ENCODE measurements at regions not wholly inside any gene's neighbourhood (a gene's known extent, or its start where the extent isn't known, plus 50 kb on each side); places are given as distances from the start of the nearest gene placed in this dataset.

DNA sequence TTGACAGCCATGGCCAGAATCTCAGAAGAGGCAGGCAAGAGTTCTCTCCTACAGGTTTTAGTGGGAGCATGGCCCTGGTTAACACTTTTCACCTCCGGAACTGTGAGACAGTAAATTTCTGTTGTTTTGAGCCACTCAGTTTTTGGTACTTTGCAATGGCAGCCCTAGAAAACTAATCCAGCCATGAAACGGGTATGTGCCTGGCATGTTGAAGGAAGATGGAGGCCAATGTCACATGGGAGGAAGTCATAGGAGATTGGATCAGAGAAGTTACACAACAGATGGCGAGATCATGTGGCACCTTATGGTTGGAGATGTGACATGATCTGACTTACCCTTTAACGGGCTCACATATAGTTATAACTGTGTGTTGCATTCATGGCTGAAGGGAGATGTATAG is 63.2 kb upstream of the EED start:
- H3K4me1 ChIP-seq, result peaks cover 17% of the 10 kb centered on the region
- 77 to 96% (median 81%) methylated on average over 4 of the region's 4 CpGs for WGBS, 3 donors

DNA sequence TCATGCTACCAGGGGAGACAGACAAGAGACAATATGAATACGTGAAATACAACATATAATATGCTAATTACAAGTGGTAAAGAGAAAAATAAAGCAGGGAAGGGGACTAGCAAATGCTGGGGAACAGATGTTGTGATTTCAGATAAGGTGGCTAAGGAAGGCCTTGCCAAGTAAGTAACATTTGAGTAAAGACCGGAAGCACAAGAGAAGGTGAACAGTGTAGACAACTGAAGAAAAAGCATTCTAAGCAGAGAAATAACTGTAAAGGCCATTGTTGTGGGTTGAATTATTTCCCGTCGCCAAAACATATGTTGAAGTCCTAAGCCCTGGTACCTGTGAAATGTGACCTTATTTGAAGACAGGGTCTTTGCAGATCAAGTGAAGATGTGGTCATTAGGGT is 63.7 kb upstream of the EED start:
- ATAC-seq (no peak), DNase-seq (no peak)
- Histone ChIP-seq H3K9me3 (no peaks in the 10 kb centered on the region), H3K27ac (no peak overlapping the region), H3K27me3 (ENCODE audit: insufficient read depth in 3 of 3, low read length in 2 of 3) (no peaks in the 10 kb centered on the region), H3K36me3 (ENCODE audit: insufficient read depth in 1 of 2, low read depth in 1 of 2) (no peaks in the 10 kb centered on the region), H3K4me3 (no peak overlapping the region), H3K4me1 (peaks cover 20% of the 10 kb centered on the region)
- intact Hi-C loops (cut with DNase I), result no loop called here
- WGBS, 3 donors, result 91 to 95% (median 93%) methylated on average over 4 of the region's 4 CpGs
- TF ChIP-seq, protein P1, sequence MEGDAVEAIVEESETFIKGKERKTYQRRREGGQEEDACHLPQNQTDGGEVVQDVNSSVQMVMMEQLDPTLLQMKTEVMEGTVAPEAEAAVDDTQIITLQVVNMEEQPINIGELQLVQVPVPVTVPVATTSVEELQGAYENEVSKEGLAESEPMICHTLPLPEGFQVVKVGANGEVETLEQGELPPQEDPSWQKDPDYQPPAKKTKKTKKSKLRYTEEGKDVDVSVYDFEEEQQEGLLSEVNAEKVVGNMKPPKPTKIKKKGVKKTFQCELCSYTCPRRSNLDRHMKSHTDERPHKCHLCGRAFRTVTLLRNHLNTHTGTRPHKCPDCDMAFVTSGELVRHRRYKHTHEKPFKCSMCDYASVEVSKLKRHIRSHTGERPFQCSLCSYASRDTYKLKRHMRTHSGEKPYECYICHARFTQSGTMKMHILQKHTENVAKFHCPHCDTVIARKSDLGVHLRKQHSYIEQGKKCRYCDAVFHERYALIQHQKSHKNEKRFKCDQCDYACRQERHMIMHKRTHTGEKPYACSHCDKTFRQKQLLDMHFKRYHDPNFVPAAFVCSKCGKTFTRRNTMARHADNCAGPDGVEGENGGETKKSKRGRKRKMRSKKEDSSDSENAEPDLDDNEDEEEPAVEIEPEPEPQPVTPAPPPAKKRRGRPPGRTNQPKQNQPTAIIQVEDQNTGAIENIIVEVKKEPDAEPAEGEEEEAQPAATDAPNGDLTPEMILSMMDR (IDR thresholded peaks at IDR 0.05), result no peak

More for the DNA sequence above, 63.2 kb upstream of the EED start:
- TF ChIP-seq, protein P1 (IDR thresholded peaks at IDR 0.05), result no peak
- Histone ChIP-seq H3K27me3 (ENCODE audit: insufficient read depth in 3 of 3, low read length in 2 of 3) (no peaks in the 10 kb centered on the region), H3K4me3 (no peak overlapping the region), H3K27ac (no peak overlapping the region), H3K36me3 (ENCODE audit: insufficient read depth in 1 of 2, low read depth in 1 of 2) (no peaks in the 10 kb centered on the region), H3K9me3 (no peaks in the 10 kb centered on the region)
- no peak for DNase-seq
- ATAC-seq, result no peak
- intact Hi-C loops (cut with DNase I), result no loop called here

DNA sequence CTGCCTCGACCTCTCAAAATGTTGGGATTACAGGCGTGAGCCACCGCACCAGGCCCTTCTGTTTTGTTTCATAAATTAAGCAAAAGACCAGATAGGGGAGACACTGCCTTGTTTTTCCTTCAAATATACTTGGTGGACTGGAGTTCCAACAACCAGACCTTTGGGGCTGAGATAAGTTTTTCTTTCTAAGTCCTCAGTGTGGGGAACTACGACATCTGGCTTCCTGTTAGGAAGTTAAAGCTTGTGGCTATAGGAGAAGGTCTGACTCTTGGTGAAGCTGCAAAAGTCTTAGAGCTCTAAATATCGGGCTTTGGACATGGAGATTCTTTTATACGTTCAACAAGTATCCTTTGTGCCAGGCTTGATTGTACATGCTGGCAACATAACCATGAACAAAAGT is 64.1 kb upstream of the EED start:
- H3K4me1 ChIP-seq, result peaks cover 18% of the 10 kb centered on the region

DNA sequence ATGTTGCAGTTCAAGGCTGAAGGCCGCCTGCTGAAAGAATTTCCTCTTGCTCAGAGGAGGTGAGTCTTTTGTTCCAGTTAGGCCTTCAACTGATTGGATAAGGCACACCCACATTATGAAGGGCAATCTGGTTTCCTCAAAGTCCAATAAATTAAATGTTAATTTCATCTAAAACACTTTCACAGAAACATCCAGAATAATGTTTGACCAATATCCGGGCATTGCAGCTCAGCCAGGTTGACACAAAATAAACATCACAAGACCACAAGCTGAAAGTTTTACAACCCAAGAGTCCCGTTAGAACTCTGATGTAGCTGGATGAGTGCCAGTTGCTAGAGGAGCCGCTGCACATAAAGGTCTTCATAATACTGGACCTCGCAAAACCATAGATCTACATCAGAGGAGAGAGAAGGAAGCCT is 64.9 kb upstream of the EED start:
- no peak for ATAC-seq
- Histone ChIP-seq H3K4me1 (peaks cover 23% of the 10 kb centered on the region), H3K4me3 (no peak overlapping the region), H3K36me3 (ENCODE audit: insufficient read depth in 1 of 2, low read depth in 1 of 2) (no peaks in the 10 kb centered on the region), H3K27ac (no peak overlapping the region), H3K27me3 (ENCODE audit: insufficient read depth in 3 of 3, low read length in 2 of 3) (no peaks in the 10 kb centered on the region), H3K9me3 (no peaks in the 10 kb centered on the region)
- intact Hi-C loops (cut with DNase I), result no loop called here
- TF ChIP-seq, protein P1 (IDR thresholded peaks at IDR 0.05), result no peak
- no peak for DNase-seq
- WGBS, 3 donors, result 53 to 57% (median 54%) methylated on average over 5 of the region's 5 CpGs

More for the DNA sequence above, 64.1 kb upstream of the EED start:
- DNase-seq (no peak), ATAC-seq (no peak)
- H3K36me3 ChIP-seq (ENCODE audit: insufficient read depth in 1 of 2, low read depth in 1 of 2), result no peaks in the 10 kb centered on the region
- no peak overlapping the region for H3K4me3 ChIP-seq
- TF ChIP-seq, protein P1 (IDR thresholded peaks at IDR 0.05), result no peak
- intact Hi-C loops (cut with DNase I), result no loop called here
- no peaks in the 10 kb centered on the region for H3K9me3 ChIP-seq
- WGBS, 3 donors, result 84 to 87% (median 86%) methylated on average over 6 of the region's 6 CpGs
- H3K27me3 ChIP-seq (ENCODE audit: insufficient read depth in 3 of 3, low read length in 2 of 3), result no peaks in the 10 kb centered on the region
- no peak overlapping the region for H3K27ac ChIP-seq

DNA sequence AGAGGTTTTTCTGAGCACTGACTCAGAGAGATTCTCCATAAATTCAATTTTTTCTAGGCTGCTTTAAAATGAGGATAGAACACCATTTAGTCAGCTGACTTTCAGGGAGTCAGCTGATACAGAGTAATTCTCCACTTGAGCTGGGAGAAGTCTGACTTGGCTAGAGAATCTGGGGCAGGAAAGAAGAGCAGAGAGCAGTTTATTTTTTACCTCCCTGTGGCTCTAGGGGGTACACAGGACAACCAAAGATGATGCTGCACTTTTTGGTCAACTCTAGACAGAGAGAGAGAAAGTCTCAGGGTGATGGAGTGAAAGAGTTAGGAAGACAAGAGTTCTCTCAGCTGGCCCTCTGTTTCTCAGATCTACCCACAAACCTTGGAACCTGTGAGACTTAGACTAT is 67.3 kb upstream of the EED start:
- Histone ChIP-seq H3K4me3 (no peak overlapping the region), H3K36me3 (ENCODE audit: insufficient read depth in 1 of 2, low read depth in 1 of 2) (no peaks in the 10 kb centered on the region), H3K4me1 (peaks cover 28% of the 10 kb centered on the region), H3K9me3 (no peaks in the 10 kb centered on the region), H3K27me3 (ENCODE audit: insufficient read depth in 3 of 3, low read length in 2 of 3) (no peaks in the 10 kb centered on the region), H3K27ac (no peak overlapping the region)
- ATAC-seq, result no peak
- intact Hi-C loops (cut with DNase I), result no loop called here
- DNase-seq, result no peak
- TF ChIP-seq, protein P1 (IDR thresholded peaks at IDR 0.05), result no peak

All from psoas muscle (tissue), 7 donors.